ENCODE measurements at regions not wholly inside any gene's neighbourhood (a gene's known extent, or its start where the extent isn't known, plus 50 kb on each side); places are given as distances from the start of the nearest gene placed in this dataset.

DNA sequence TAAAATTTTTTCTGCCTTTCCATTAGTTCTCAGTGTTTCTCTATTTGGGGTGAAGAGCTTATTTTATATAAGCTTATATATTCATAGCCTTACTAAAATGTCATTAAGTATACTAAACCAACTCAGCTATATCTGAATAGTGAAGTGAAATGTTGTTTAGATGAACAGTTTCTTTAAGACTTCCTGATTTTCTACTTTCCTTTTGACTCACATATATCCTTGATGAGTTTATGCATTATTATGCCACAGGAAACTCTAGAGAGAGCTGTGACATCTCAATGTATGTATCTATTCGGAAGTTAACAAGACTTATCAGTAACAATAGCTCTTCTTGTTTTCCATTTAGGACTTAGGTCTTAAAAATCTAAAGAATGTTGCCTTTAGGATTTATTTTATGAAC lies 1491.8 kb upstream of the IGFBP7 start:
- TF ChIP-seq CTCF (IDR thresholded peaks at IDR 0.05) = no peak
- TF ChIP-seq RFX5 (IDR thresholded peaks at IDR 0.05; ENCODE audit: low read length) = no peak
- TF ChIP-seq RXRA (IDR thresholded peaks at IDR 0.05; ENCODE audit: borderline replicate concordance, low read depth) = no peak
- TF ChIP-seq REST (IDR thresholded peaks at IDR 0.05; ENCODE audit: low read depth, low read length) = no peak
- no peak for TF ChIP-seq EZH2phosphoT487 (IDR thresholded peaks at IDR 0.05; ENCODE audit: borderline replicate concordance, low read depth)
- TF ChIP-seq, protein P1, sequence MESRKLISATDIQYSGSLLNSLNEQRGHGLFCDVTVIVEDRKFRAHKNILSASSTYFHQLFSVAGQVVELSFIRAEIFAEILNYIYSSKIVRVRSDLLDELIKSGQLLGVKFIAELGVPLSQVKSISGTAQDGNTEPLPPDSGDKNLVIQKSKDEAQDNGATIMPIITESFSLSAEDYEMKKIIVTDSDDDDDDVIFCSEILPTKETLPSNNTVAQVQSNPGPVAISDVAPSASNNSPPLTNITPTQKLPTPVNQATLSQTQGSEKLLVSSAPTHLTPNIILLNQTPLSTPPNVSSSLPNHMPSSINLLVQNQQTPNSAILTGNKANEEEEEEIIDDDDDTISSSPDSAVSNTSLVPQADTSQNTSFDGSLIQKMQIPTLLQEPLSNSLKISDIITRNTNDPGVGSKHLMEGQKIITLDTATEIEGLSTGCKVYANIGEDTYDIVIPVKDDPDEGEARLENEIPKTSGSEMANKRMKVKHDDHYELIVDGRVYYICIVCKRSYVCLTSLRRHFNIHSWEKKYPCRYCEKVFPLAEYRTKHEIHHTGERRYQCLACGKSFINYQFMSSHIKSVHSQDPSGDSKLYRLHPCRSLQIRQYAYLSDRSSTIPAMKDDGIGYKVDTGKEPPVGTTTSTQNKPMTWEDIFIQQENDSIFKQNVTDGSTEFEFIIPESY (IDR thresholded peaks at IDR 0.05; ENCODE audit: borderline replicate concordance, low read depth) = no peak
- TF ChIP-seq POLR2AphosphoS5 (IDR thresholded peaks at IDR 0.05; ENCODE audit: low read depth, low read length) = no peak
- no peak for TF ChIP-seq MXI1 (IDR thresholded peaks at IDR 0.05; ENCODE audit: low read depth, low read length)

Data from SK-N-SH (cell line).